SIG-M5 (cell line): ENCODE measurements at regions not wholly inside any gene's neighbourhood (a gene's known extent, or its start where the extent isn't known, plus 50 kb on each side); places are given as distances from the start of the nearest gene placed in this dataset.

Experiments used
- DNase-seq: peaks from one replicate; lab custom pipeline; 2025; lab: John Stamatoyannopoulos, UW

DNA sequence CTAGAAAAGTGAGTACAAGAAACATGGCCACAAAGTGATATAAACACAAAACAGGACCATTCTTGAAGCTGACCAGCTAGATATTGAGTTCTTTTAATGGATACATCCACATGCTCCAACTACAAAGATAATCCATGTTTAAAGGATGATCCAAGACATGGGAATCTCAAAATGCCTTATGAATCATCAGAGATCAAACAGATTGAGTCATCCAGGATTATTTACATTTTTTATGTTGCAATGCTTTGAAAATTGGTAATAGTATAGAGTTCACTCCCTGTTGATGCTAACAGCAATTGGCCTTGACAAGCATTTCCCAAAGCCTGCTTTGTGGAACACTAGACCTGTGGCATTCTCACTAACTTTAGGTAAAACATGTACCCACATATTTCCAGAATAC, 293.0 kb upstream of the TBX3 start:
- DNase-seq, result no peak

DNA sequence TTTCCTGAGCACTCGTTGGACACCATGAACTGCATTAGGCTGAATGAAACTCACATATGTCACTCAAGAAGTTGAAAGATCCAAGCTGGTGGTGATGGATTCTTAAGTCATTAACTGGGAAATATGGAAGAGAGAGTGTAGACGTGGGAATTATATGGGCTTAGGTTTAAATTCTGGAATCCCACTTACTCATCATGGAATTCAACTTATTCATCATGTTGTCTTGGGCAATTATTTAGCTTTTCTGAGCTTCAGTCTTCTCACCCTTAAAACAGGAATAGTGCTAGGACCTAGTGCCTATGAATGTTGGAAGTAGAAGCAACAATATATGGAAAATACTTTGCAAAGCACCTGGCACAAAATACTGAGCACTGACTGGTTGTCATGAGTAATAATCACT, 292.4 kb upstream of the TBX3 start:
- DNase-seq, result no peak

DNA sequence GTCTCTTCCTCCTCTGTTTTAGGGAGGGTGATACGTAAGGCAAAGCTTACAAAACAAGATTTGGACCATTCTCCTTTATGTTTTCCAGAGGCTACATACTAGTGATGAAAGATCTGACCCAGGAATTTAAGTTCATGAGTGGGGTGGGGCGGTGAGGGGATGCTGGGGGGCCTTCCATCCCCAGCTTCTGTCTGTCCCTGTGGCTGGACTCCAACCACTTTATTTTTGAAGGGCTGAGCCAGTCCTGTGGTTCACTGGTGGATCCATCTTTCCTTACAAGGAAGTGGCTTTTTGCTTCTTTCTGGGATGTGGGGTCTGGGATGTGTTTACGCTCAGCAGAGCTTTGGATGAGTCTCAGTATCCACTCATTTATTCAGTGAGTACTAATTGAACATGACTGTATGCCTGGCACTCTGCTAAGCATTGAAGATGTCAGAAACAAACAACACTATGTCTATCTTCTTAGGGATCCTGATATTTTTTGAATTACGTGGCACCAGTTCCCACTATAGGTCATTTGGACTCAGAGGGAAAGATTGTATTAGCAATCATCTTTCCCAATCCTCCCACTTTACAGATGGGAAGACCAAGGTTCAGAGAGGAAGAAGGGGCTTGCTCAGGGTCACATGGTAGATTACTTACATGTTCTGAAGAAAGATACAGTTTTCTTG, 291.8 kb upstream of the TBX3 start:
- no peak for DNase-seq

DNA sequence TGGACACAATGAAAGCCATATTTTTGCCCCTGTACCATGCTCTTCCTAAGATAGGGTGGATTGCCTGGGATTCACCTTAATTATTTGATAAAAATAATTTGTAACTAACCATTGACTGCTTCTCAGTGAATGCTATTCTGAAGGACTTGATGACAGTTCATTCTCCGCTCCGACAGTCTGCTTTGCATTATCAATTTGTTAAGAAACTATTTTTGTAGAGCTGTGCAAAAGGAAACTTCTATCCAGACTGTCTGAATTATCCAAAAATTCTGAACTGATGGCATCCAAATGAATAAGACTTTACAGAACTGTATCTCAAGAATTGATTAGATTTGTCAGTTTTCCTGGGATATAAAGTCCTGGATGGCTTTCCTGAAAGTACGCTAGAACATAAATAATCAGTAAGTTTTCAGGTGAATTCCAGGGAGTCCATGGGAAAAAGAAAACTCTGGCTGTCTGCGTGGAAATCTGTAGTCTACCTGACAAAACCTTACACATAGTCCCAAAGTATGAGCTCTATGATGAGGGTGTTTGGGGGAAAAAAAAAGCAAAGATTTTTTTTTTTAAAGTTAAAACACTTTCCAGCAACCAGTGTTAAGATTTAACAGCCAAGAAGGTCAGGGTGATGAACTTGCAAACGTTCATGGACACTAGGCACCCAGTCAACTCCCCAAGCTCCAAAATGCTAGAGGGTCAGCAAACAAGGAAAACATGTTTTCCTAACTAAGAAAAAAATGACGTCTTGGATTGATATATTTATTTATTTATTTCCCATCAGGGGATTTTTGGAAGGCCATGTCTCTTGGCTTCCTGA, 291.1 kb upstream of the TBX3 start:
- no peak for DNase-seq

DNA sequence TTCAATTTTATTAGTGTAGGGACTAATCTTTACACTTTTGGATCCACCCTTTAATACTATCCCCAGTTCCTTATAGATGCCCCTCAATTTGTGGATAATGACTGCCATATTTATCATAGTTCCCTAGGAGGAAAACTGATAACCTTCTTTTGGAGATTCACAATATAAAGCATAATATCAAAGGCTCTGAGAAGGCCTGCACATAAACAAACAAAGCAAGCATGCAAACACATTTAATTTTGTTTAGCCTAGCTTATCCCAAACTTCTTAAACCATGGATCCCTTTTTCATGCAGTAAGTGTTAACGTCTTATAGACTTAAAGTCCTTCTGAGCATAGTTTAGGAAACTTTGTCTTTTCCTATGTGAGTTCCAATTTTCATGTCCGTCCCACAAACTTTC, 290.4 kb upstream of the TBX3 start:
- no peak for DNase-seq

DNA sequence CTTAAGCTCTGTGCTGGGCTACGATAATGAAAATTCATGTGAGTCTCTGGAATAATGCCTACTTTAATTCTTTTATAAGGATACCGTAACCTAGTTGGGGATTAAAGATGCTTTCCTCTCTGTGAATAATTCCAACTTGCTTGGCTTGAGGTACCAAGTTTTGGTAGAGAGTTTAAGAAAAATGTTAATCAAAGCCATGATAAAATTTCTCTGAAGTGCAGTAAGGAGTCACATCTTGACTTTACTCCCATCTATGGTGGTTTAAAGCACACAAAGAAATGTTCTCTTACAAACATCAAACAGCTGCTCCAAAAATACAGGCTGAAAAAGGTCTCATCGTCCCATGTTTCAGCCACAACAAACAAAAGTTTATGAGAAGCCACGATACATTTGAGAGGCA, 284.8 kb upstream of the TBX3 start:
- DNase-seq, result no peak

DNA sequence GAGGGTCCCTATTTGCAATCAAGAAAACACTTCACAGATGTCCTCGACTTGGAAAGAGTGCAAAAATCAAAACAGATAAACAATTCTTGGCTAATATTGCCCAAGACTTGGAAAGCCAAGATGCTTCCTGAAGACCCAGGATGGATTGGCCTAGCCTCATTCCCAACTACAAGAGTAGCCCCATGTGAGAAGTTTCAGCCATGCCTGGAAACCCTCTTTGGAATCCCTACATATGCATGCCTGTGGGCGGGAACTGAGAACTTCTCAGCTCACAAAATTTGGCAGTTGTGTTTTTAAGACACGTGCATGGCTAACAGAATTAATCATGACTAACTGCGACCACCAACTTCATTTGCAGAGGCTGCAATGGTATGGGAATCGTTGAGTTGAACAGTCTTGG, 283.2 kb upstream of the TBX3 start:
- DNase-seq, result no peak

DNA sequence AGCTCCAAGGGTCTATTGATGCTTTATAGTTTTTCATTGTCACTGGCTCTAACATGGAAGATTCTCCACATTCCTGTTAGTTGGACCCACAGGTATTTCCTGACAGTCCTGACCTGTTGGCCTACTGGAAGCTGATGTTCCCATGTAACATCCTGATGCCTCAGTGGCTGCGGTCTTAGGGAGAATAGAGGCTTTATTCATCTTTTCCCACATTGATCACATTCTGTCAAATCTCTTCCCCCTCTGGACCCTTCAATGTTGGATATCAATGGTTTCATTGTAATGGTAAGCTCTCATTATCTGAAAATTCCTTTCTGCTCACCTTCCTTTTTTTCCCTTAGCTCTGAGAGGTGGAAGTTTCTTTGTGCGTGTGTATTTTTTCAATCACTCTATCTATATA, 280.9 kb upstream of the TBX3 start:
- DNase-seq, result no peak

DNA sequence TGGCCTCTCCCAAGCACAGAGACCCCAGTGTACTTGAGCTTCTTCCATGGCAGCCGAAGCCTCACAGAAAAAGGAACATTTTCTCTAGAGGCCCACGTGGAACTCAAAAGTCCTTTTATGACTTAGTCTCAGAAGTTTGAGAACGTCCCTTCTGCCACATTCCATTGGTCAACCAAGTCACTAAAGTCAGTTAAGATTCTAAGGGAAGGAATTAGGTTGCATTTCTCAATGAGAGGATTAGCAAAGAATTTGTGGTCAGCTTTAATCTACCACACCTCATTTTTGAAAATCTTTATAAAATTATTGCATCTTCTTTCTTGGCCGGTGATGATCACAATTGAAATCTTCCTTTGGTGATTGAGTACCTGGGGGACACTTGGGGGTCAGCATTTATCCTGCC, 279.9 kb upstream of the TBX3 start:
- DNase-seq, result no peak

DNA sequence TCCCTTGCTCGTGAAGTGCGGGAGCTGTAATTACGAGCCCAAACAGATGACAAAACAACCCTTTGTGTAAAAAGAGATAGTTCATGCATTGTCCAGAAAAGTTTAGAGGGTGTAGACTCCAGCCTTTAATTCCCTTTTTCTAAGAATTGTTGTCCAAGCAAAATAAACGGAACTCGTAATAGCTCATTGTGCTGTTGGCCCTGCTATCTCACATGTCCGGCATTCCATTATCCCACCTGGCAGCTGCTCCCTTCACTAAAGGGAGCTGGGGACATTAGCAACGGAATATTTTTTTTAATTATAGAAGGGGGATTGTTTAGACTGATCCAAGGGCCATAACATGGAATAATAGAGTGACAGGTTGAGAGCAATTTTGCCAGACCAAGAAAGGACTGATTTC, 277.5 kb upstream of the TBX3 start:
- no peak for DNase-seq

DNA sequence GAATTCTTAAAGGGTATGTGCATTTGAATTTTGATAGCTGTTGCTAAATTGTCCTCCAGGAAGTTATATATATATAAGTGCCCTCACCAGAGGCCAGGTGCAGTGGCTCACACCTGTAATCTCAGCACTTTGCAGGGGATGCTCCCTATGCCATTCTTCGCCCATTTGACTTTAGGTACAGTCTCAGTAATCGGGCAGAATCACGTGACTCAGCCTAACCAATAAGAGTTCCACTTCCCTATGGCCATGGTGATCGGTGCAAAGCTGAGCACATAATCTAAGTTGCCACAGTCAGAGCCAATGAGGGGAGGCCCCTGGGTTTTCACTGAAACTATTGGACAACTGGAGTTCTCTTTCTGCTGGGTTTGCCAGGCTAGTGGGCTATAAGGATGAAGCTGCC, 274.6 kb upstream of the TBX3 start:
- no peak for DNase-seq

DNA sequence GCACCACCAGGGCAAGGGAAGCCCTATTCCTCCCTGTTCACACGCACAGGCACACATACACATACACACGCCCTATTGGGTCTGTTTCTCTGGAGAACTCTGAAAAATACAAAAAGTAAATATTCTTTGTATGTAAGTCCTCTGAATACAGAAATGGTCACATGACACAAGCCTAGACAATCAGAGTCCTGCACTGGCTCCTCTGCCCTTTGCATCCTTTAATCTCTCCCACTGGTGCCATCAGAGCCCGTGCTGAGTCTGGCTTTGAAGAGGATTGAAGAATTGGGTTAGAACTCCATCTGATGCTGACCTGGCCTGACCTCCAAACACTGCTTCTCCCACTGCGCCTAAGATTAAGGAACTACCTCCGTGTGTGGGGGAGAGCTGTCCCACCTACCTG, 273.2 kb upstream of the TBX3 start:
- no peak for DNase-seq

DNA sequence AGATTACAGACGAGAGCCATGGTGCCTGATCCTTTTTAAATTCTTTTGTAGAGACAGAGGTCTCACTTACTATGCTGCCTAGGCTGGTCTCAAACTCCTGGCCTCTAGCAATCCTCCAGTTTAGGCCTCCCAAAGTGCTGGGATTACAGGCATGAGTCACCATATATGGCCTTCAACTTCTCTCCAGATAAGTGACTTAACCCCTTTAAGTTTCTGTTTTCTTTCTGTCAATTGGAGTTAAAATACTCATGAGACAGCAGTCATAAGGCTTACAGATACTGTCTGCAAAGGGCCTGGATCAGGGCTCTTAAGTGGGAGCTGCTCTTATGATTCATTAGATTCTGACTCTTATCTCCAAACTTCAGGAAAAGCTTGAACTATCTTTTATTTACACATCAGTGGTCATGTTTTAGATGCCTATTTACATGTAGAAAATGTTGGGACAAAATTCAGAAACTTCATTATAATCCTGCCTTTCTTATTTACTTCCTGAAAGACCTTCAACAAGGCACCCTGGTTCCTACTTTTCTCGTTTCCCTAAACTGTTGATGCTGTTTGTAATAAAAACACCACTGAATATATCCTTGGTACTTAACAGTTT, 271.5 kb upstream of the TBX3 start:
- DNase-seq, result no peak

DNA sequence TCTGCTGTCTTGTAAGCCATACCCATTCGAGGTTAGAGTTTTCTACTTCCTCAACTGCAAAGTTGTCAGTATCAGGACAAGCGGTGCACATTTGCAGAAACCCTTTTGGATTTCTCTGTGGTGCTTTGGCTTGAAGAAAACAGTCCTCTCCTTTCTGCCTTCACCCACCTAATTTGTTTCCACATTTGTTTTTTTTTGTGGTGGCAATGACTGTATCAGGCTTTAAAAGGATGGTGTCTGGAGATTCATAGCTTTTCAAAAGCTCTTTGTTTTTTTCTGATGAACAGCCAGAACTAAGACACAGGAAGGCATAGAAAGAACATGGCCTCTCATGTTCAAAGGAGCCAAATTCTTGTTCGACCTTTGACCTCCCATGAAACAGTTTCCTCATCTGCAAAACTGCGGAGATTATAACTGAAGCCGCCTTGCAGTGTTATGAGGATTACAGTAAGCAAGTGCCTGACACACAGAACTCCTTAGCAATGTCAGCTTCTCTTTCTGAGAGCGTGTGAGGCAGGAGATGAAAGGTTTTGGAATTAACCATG, 270.6 kb upstream of the TBX3 start:
- no peak for DNase-seq

DNA sequence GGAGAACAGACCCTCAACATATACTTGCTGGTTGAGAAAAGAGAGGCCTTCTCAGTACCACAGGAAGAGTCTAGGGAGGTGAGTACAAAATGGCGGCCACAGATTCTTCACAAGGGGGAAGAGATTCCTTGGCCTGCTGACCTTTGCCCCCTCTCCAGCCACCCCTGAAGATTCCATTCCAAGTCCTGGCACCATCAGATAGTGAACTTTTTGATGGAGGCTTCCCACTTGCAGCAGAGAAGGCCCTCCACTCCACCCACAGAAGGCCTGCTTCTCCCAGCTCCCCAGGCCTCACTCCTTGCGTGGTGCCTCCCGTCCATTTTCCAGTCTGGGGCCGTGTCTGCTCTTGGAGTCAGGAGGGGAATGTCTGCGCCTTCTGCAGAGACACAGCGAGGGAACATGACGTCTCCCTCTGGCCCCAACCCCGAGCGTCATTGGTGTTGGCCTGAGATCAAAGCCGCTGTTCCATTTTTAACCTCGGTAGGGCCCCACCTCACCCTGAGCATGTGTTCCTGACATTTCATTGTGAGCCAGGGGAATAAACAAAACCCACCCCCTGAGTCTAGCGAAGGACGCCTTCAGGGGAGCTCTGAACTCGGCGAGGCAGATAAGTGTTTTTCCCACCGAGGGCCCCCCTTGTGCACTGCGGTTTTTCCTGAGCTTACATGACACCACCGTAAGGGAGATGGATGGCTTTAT, 268.7 kb upstream of the TBX3 start:
- no peak for DNase-seq

DNA sequence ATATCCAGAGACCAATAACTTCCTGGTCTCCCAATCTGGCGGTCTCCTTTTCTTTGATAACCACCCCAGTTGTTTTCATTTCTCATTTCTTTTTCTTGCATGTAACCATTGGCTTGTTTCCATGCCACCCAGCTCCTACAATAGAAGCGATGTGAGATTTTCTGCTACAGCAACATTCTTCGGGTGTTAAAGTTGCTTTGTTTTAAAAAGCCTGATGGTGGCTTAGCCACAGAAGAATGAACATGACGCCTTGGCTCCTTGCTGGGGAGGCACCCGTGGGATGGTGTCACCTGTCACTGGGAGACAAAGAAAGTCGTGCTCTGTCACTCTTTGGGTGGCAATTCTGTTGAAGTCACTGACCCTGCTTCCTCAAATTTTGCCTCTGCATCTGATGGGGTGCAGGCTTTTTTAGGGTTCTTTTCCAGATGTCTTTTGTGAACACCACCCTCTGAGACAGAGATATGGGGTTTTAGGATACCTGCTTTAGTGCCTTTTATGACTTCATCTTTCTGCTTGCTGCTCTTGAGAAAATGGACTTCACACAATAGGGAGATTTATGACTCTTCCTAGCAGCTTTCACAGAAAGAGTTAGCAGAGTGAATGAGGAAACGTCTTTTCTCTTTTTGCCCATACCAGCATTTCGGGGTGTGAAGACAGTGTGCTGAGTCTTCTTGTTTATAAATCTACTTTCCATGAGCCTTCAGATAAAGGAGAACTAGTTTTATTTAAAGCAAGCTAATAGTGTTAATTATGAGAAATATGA, 265.3 kb upstream of the TBX3 start:
- no peak for DNase-seq

DNA sequence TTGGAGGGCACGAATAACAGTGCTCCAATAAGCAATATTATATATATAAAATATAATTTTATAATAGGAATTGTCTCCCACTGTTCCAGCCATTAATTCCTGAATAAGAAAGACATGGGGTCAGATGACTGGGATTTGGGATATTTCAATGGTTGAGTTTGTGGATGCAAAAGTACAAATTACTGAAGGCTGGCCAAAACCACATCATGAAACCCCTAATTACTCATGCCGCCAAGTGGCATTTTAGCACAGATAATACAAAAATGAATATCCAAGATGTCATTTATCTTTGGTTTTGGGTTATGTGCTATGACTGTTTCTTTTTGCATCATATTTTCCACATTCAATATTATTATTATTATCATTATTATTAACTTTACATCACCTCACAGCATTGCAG, 261.4 kb upstream of the TBX3 start:
- DNase-seq, result no peak

DNA sequence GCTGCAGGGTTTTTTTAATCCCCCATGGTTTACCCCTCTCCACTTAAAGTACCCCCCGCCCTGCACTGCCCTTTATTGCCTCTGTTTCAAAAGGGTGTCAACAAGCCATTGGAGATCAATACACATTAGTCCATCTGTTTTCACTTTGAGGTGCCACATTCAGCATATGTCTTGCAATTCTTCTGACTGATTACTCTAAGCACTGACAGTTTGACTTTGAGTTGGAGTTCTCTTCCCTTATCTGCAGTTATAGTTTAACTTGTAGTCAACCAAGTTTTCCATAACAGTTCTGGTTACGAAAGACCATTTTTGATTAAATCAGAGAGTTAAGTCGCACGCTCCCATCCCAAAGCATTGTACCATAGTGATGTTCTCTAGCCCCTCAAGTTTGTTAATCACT, 260.8 kb upstream of the TBX3 start:
- no peak for DNase-seq

DNA sequence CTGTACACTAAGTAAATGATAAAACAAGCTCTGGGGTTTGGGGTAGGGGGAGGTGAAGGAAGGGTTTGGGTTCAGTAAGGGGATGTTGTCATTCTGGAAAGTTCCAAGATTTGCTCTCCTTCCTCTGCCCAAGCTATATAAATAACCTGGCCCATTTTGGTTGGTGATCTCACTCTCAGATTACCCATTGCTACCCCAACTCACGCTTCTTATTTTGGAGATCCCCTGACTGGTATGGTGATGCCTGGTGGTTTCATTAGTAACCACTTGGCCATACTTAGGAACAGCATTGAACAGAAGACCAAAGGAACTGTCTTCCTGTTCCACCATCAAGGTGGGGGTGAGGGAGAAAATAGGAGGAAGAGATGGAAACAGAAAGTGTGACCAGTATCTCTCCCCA, 259.6 kb upstream of the TBX3 start:
- DNase-seq, result no peak

DNA sequence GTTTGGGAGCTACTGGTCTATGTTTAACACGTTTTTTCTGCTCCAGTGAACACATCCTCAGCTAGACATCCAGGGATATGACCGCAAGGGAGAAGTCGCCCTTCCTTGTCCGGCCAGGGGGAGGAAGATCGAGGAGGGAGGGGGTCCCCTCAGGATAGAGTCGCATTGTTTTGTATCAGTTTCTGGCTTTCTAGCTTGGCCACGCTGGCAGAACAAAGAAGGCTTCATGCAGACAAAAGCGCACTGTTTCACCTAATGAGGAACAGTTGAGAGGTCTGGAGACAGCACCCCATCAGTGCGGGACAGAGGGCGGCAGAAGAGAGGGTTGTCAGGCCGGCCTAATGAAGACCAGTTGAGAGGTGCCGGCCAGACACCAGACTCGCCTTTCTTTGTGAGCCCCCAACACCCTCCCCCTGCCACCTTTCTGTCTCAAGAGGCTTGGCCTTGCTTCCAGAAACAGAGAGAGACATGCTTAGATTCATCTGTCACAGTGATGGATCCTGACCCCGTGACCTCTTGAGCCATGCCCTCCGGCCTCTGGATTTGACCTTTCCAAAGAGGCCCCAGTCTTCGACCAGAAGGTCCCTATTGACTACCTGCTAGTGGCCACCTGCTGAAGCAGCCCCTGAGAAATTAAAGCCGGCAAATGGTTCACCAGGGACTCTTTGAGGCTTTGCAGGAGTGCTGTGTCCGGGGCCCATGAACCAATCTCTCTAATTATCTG, 254.7 kb upstream of the TBX3 start:
- no peak for DNase-seq
